ENCODE measurements at regions not wholly inside any gene's neighbourhood (a gene's known extent, or its start where the extent isn't known, plus 50 kb on each side); places are given as distances from the start of the nearest gene placed in this dataset.

DNA sequence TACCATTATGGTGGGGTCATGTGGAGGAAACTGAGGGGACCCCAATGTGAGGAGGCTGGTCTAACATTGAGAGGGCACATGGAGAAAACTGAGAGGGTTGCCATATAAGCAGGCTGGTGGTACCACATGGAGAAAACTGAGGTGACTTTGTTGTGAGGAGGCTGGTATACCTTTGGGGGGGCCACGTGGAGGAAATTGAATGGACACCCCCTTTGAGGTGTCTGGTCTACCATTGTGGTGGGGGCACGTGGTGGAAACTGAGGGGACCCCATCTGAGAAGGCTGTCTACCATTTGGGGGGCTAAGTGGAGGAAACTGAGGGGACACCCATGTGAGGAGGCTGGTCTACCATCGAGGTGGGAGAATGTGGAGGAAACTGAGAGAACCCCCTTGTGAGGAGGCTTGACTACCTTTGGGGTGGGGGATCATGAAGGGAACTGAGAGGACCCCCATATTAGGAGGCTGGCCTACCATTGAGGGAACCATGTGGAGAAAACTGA lies 163.8 kb downstream of the FBLN2 start:
- TF ChIP-seq POLR2AphosphoS5 (IDR thresholded peaks at IDR 0.05) (no peak), POLR2A (IDR thresholded peaks at IDR 0.05; ENCODE audit: low read depth) (no peak), EP300 (IDR thresholded peaks at IDR 0.05) (no peak)
- TF ChIP-seq, protein P1, sequence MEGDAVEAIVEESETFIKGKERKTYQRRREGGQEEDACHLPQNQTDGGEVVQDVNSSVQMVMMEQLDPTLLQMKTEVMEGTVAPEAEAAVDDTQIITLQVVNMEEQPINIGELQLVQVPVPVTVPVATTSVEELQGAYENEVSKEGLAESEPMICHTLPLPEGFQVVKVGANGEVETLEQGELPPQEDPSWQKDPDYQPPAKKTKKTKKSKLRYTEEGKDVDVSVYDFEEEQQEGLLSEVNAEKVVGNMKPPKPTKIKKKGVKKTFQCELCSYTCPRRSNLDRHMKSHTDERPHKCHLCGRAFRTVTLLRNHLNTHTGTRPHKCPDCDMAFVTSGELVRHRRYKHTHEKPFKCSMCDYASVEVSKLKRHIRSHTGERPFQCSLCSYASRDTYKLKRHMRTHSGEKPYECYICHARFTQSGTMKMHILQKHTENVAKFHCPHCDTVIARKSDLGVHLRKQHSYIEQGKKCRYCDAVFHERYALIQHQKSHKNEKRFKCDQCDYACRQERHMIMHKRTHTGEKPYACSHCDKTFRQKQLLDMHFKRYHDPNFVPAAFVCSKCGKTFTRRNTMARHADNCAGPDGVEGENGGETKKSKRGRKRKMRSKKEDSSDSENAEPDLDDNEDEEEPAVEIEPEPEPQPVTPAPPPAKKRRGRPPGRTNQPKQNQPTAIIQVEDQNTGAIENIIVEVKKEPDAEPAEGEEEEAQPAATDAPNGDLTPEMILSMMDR (IDR thresholded peaks at IDR 0.05), result no peak
